Peyer's patch (tissue), 4 donors: ENCODE measurements at regions not wholly inside any gene's neighbourhood (a gene's known extent, or its start where the extent isn't known, plus 50 kb on each side); places are given as distances from the start of the nearest gene placed in this dataset.

ENCODE experiments used
- CTCF ChIP-seq, 6 experiments: fragments of 450-650 bp in 4 of 6; fragments of 200-600 bp in 2 of 6; sonication (generic) in 1 of 6; IDR thresholded peaks; one replicate each; pipeline ENCODE4 v1.5.1; 2017 to 2019; ENCODE audit warnings: antibody characterized with exemption in 6 of 6, mild to moderate bottlenecking in 3 of 6, moderate library complexity in 1 of 6
- POLR2A ChIP-seq, 2 donors: fragments of 450-650 bp; IDR thresholded peaks; one replicate each; pipeline ENCODE4 v1.5.1; 2017; ENCODE audit warnings: antibody characterized with exemption in 2 of 2, mild to moderate bottlenecking in 2 of 2, moderate library complexity in 2 of 2

GRCh38 chr4:188781655-188782054 lies 642.4 kb downstream of the TRIML1 start:
- TF ChIP-seq CTCF (IDR thresholded peaks at IDR 0.05) (no peak), POLR2A (IDR thresholded peaks at IDR 0.05) (no peak)
